HG02623 (cell line): ENCODE measurements at regions not wholly inside any gene's neighbourhood (a gene's known extent, or its start where the extent isn't known, plus 50 kb on each side); places are given as distances from the start of the nearest gene placed in this dataset.
"Not testable (repeated sequence)": the region's sequence is repeated elsewhere in the genome, so short reads cannot be mapped to it uniquely, and the experiment has no call there.

Source experiments
- ATAC-seq: cut with Tn5 transposase; IDR thresholded peaks from one replicate; pipeline ENCODE4 v1.9.1; 2021; ENCODE audit warnings: moderate library complexity; ENCODE audit not compliant: unreplicated experiment

DNA sequence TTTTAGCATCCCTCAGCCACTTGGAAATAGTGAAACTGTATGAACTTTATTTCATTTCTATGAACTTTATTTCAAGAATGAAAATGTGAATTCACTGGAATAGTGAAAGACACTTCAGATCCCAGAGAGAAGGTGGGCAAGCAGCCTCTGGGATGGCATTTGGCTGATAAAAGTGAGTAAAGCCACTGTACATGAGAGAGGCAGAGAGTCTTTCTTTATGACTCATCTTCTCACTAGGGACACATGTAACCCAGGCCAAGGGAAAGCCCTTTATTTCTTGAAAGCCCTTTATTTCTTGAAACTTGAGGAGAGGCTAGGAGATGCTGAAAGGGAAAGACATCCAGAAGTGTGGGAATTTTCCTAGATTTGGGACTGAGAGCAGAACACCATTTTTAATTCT lies 148.9 kb upstream of the SMIM30 start:
- ATAC-seq = no peak

DNA sequence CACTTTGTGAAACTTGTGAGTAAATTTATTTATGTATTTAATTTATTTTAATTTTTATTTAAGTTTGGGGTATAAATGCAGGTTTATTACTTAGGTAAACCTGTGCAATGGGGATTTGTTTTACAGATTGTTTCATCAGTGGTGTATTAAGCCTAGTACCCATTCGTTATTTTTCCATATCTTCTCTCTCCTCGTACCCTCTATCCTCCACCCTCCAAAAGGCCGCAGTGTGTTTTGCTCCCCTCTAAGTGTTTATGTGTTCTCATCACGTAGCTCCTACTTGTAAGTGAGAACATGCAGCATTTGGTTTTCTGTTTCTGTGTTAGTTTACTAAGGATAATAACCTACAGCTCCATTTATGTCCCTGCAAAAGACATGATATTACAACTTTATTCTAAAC lies 145.4 kb upstream of the SMIM30 start:
- no peak for ATAC-seq

DNA sequence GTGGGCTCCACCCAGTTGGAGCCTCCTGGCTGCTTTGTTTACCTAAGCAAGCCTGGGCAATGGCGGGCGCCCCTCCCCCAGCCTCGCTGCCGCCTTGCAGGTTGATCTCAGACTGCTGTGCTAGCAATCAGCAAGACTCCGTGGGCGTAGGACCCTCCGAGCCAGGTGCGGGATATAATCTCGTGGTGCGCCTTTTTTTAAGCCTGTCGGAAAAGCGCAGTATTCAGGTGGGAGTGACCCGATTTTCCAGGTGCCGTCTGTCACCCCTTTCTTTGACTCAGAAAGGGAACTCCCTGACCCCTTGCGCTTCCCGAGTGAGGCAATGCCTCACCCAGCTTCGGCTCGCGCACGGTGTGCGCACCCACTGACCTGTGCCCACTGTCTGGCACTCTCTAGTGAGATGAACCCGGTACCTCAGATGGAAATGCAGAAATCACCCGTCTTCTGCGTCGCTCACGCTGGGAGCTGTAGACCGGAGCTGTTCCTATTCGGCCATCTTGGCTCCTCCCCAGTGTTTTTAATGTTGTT lies 144.9 kb upstream of the SMIM30 start:
- not testable (repeated sequence) for ATAC-seq

DNA sequence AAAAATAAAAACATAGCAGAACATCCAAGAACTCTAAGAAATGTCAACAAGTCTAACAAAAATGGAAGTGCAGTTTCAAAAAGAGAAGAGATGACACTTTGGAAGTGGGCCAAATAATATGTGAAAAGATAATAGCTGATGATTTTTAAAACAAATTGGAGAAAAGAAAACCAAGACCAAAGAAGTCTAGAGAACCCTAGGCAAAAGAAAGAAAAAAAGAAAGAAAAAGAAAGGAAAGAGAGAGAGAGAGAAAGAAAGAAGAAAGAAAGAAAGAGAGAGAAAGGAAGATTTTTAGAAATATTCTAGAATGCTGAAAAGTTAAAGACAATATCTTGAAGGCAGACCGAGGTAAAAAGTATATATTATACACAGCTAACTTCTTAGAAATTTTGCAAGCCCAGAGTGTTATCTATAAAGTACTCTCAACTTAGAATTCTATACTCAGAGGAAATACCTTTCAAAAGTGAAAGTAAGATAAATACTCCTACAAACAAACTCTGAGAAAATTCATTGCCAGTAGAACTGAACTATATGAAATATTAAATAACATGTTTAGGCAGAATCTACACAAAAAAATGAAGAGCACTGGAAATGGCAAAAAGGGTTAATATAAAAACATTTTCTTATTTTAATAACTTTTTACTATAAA lies 138.7 kb upstream of the SMIM30 start:
- ATAC-seq = no peak

DNA sequence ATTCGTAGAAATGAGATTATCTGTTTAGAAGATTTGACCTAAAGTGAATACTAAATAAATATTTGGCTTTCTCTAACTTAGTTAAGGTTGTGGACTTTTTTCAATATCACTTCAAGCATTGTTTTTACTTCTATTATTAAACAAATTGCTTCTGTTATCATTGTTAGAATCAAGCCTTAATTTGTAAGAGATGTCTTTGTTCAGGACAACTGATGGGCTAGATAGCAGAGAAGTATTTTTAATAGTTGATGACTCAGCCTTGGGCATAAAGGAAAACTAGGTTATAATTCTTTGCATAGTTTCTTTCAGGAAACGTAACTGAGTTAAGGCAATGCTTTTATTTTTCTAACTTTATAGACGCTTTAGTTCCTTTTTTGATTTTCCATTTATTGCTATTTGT lies 128.8 kb upstream of the SMIM30 start:
- ATAC-seq = no peak

DNA sequence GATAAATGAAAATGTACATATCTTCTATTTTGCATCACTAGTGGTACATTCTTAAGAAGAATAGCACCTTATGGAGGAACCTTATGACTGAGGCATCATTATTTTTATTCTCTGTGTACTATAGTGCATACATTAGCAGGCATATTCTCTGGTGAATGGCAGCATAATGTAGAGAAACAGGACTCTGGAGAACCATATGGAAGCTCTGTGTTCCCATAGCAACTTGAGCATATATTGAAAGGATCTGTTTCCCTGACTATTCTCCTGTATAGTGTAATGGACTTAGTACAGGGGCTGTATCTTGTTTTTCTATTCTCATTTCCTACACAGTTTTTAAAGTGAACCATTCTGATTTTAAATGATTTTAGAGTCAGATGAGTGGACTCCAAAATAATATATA lies 128.4 kb upstream of the SMIM30 start:
- no peak for ATAC-seq

DNA sequence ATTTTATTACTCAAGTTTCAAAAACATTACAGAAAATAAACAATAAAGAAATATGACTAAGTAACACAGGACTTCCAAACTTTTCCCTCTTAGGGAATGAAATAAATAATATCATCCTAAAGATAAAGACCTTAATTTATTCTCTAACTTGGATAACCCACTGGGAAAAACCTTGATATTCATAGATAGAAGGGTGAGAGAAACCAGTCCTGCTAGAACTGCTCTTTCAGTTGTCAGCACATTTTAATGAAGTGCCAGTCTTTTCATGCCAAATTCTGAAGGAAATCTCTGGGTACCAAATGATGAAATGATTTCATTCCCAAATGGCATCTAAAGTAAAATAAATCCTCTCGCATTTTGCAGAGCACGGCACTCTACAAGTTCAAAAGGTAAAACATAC lies 114.5 kb upstream of the SMIM30 start:
- ATAC-seq = no peak

DNA sequence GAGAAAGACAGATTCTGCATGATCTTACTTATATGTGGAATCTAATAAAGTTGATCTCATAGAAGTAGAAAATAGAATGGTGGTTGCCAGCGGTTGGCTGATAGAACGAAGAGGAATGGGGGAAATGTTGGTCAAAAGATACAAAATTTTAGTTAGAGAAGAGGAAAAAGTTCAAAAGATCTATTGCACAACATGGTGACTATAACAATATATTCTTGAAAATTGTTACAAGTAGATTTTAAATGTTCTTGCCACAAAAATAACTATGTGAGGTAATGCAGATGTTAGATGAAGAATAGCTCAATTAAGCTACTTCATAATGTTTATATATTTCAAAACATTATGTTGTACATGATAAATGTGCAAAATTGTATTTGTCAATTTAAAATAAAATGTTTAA lies 112.3 kb upstream of the SMIM30 start:
- no peak for ATAC-seq

DNA sequence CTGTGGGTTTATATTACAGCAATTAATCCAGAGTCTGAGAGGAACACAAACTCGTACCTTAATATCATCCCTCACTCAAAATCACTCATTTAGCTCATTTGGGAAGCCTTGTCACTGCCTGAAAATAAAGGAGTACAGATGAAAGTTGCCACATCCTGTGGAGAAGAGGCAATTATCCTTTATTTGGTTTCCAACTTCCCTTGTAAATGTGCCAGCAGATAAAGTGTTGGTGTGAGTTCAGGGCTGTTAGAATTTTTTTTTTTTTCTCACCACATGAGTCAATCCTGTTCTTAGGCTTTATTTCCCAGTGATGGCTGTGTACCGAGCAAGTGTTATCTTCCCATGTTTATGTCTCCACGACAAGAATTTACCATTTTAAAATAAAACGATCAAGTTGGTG lies 99.0 kb upstream of the SMIM30 start:
- no peak for ATAC-seq

DNA sequence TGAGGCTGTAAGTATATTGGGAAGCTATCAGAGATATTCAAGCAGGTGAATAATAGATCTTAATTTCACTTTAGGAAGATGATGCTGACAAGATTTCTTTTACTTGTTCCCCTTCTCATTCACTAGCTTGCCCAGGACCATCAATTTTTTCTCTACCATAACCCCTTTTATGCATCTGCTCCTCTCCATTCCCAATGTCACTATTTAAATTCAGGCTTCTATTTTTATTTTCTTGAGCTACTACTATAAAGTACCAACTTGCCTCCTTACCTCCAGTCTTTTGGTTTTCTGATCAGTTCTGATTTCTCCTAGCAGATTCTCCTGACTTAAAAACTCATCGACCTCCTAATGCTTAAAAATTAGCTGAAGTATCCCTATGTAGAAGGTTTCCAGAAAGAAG lies 97.7 kb upstream of the SMIM30 start:
- ATAC-seq = no peak

DNA sequence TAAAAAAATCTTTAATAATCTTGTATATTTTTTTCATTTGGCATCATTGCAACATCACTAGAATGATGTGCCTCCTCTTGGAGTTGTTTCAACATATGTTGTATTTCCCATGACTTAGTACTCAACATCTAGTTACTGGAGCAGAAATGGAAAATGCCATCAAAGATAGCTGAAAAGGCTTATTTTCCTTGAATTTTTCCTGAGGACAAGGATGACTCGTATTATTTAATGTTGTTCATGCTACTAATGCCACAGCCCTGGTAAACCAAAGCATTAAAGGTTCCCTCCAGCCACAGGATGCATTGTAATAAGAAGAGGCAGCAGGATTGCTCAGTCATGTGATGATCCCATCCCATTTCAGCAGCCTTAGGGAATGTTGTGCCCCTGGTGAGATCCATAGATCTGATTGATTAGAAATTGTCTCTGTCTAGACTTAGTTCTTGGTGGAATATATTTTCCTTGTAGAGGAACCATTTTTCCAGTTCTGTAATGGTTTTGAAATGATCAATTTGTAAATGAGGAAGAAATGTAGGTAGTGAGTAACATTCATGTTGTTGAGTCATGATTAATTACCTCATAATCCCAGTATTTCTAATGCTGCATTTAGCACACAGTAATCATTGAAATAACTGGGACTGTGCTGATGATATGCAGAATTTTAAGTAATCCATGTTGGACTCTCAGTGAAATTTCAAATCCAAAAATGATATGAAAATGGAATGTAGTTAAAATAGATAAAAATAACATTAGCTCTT lies 91.3 kb upstream of the SMIM30 start:
- ATAC-seq = no peak

DNA sequence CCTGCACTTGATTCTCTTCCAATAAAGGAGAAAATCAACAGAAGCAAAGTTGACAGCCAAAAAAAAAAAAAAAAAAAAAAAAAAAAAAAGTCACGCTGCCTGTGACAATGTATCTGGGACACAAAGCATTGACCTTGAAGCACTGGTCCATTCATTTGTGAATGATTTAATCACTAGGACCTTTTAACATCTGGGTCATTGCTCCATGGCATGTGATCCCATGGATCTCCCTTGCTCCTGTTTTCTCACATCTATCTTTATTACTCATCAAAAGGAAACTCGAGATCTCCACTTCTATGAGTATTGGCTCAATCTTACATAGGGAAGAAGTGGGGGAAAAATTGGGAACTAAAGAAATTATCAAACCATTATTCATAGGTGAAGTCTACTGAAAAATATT lies 89.6 kb upstream of the SMIM30 start:
- no peak for ATAC-seq

DNA sequence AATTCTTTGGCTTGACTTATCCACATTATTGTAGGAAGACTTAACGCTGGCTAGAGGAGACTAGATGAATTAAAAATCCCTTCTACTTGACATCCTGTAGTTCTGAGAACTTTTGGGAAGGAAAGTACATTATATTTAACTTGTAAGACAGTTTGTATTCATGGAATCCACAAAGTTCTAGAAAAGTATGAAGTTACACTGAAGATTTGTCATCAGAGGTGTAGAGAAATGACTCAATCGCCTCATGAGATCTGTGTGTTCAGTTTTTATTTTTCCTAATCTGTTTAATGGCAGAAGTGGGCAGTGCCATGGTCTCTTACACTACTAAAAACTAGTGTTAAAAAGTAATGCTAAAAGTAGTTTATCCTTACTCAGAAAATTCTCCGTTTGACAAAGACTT lies 89.1 kb upstream of the SMIM30 start:
- no peak for ATAC-seq

DNA sequence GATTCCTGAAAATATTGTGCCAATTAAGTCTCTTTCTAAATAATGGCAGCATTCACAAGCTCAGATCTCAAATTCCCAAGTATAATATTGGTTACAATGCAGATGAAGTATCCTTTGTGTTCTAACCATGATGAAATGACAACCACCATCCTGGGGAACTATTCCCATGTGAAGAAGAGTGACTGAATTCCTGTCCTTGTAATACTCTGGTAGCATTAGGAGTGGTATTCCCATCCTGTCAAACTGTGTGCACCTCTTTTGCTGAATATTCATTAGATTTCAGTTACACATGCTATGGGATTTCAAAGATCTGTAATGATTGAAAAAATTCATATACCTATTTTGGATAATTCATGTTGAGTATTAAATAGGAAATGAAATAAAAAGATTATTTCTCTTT lies 86.1 kb upstream of the SMIM30 start:
- ATAC-seq = no peak

DNA sequence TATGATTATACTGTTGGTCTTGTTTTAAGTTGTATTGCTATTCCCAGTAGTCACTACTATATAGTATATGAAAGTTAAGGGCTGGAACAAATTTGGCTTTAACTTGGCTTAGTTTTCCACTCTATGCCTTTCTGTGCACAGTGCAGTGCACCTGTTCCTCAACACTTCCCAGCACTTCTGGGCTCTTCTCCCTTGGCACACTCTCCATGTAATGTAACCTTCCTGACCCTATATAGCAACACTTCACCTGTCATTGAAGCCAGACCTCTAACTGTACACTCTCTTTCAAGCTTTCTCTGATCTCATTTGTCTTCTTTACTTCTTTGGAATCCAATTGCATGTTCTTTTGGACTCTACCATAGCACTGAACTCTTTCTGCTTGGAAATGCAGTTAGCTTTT lies 83.9 kb upstream of the SMIM30 start:
- ATAC-seq = no peak

DNA sequence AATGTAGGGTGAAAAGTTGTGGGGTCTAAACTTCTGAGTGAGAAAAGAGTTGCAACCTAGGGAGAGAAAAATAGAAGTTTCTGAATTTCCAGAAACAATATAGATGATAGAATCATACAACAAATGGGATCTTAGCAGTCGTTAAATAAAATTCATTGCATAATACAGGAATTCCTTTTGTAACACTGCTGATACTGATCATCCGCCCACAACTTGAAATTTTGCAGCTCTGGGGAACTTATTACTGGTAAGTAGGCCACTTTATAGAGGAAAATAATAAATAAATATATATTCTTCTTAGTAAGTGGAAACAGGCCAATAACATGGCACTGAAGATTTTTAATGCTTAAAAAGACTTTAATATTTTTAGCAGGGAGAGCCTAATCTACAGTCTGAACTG lies 81.9 kb upstream of the SMIM30 start:
- ATAC-seq = no peak

DNA sequence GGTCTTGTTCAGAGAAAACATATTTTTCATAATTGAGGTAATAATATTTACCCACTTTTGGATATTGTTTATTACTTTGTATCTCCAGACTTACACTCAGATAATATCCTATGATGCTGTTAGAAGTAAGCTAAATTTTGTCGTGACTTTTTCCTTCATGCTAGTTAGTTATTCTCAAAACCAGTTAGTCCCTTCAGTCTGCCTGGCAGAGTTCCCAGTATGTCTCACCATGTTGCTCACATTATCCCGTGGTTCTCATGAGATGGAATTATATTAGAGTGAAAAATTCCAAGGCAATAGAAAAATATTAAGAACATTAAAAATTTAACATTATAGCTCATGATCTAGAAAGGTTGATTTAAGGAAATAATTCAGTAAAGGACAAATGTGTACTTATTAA lies 81.5 kb upstream of the SMIM30 start:
- no peak for ATAC-seq

DNA sequence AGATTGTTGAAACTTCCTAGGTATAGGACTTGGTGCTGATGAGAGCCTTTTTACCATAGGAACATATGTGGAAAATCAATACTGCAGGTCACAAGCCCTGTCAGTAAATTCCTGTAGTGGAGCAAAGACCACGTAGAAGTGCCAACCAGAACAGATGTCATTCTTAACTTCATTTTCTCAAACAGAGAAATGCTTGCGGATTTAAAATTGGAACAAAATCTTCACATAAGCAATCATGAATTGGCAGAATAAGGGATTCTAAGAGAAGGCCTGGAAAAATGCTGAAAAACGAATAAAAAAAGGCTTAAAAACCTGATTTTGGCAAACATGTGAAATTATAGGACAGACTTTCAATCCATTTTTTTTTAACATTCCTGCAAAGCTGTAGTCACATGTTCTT lies 80.8 kb upstream of the SMIM30 start:
- no peak for ATAC-seq

DNA sequence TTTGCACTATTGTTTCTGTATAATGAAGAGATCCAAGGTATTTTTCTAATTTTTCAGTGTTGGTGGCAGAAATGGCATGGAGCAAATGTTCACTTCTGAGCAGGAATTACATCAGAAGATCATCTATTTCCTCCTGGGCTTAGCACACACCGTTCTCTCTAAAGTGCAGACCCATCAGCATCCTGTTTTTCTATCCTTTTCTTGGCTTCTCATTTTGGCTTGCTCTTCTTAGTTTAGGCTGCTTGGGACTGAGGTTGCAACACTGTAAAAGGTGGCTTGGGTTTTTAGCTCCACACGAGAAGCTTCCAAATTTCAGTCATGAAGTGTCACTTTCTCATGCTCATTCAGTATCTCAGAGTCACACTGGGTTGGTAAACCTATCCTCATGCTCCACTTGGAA lies 79.9 kb upstream of the SMIM30 start:
- no peak for ATAC-seq

DNA sequence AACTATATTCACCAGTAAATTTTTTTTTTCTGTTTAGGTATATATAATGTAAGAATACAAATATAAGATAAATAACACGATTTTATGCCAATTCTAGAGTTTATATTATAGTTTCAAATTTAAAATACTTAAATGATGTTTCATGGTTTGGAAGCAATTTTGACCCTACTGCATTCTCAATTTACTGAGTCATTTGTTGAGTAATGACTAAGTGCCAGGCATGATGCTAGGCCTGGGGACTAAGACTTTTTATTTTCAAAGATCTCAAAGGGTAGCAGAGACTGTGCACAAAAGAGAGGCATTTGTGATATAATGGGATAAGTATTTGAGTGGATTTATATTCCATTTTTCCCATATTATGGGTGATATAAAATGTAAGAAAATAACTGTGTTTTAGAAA lies 78.9 kb upstream of the SMIM30 start:
- no peak for ATAC-seq

DNA sequence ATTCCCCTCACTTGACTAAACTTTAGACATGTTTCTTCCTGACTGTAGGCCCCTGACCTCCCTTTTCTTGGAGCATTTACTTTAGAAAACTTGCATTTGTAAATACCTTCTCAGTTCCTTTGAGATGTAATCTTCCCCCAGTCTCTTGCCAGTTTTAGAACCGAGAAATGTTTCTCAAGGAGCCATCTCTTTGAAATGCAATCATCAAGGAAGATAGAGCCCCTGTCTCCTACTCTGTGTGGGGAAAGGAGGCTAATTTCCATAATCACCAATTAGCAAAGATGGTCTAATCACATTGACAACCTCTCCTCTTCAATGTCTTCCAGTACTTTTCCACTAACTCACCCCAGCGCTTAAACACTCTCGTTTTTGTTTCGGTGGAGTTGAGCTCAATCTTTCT lies 70.0 kb upstream of the SMIM30 start:
- ATAC-seq = no peak

DNA sequence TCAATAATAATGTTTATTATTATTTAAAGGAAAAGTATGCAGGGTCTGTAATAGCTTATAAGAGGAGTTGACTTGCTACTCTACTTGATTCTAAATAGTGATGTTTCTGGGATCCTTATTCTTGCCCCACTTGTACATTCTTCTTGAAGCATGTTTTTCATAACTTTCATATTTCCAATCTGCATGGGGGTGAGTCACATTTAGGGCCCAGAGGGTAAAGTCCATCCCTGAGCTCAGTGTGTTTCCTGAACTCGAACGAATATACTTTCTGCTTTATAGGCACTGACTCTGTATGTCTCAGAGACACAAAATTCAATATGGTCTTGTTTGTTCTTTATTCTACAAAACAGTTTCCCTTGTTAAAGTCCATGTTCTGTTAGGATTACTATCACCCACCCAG lies 61.0 kb upstream of the SMIM30 start:
- no peak for ATAC-seq

DNA sequence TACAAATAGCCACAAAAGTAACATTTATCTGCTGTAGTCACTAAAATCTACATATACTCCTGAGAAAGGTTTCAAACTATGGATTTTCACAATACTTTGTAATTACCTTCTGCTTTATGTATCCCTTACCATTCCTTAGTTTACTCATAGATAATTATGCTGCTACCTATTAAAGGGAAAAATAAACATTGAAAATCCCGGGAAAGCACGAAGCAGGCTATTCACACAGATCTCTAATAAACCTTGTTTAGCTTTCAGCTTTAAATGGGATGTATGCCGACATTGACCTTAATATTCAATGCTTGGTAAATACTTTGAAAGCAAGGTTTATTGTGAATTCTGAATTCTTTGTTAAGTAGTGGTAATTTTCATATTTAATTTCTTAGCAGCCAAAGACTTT lies 58.5 kb upstream of the SMIM30 start:
- ATAC-seq = no peak
